Psoas muscle (tissue), 7 donors: ENCODE measurements at regions not wholly inside any gene's neighbourhood (a gene's known extent, or its start where the extent isn't known, plus 50 kb on each side); places are given as distances from the start of the nearest gene placed in this dataset.

Experiments
- ATAC-seq, 4 donors: fragments of 200-7000 bp; cut with Tn5 transposase; one replicate each; pipeline ENCODE4 v1.9.1; 2020; ENCODE audit warnings: moderate library complexity in 3 of 4, mild to moderate bottlenecking in 2 of 4
- DNase-seq, 2 donors: peaks; one replicate each; pipeline ENCODE4 v3.0.0-alpha.2; 2020
- H3K27ac ChIP-seq: fragments of 200-600 bp; one replicate; pipeline ENCODE4 v1.8.0; 2022
- H3K27me3 ChIP-seq, 3 donors: fragments of 200-600 bp in 1 of 3; one replicate each; pipeline versions ENCODE4 v1.6.1 to v1.8.0; 2013 to 2022; ENCODE audit warnings: low read length in 2 of 3, mild to moderate bottlenecking in 2 of 3, moderate library complexity in 1 of 3; ENCODE audit not compliant: insufficient read depth in 3 of 3
- H3K36me3 ChIP-seq, 2 donors: fragments of 200-600 bp in 1 of 2; one replicate each; pipeline versions ENCODE4 v1.6.1 to v1.8.0; 2013 to 2022; ENCODE audit warnings: low read depth in 1 of 2, mild to moderate bottlenecking in 1 of 2, moderate library complexity in 1 of 2; ENCODE audit not compliant: insufficient read depth in 1 of 2
- H3K4me1 ChIP-seq: fragments of 200-600 bp; one replicate; pipeline ENCODE4 v1.8.0; 2022
- H3K4me3 ChIP-seq: fragments of 200-600 bp; one replicate; pipeline ENCODE4 v1.8.0; 2022; ENCODE audit warnings: mild to moderate bottlenecking
- H3K9me3 ChIP-seq: fragments of 200-600 bp; one replicate; pipeline ENCODE4 v1.8.0; 2022
- CTCF ChIP-seq: fragments of 200-600 bp; IDR thresholded peaks from one replicate; pipeline ENCODE4 v1.8.0; 2022; ENCODE audit warnings: antibody characterized with exemption
- WGBS, 3 donors: extraction: QIAGEN DNeasy Blood & Tissue Kit; methylation state at CpG; one replicate each; pipeline versions ENCODE4 v1.1.6 to v1.1.7; 2013; 5-methylcytosine and 5-hydroxymethylcytosine counted together
- intact Hi-C, 2 donors: fragments of 100-400 bp; cut with DNase I; formaldehyde crosslinking; loops; one replicate each; pipeline versions ENCODE4 v1.11.0 to v1.14.2; 2022
- donor health status: healthy with polysubstance abuse.
- donor health status: DM: no; HTN: no; CAD: no; lungs with moderate emphysema.
- donor health status: Bipolar disorder and iron deficiency.
- donor health status: healthy.
- donor health status: DM: yes; HTN: yes; CAD: no.
- donor health status: DM: no; HTN: no; CAD: no.
- donor health status: DM: yes; HTN: yes; CAD: no.

- DNase-seq (no peak), ATAC-seq (no peak)
- peaks cover 4% of the 10 kb centered on the region for H3K4me1 ChIP-seq
- no peaks in the 10 kb centered on the region for H3K9me3 ChIP-seq
- 77 to 80% (median 78%) methylated on average over 12 of the region's 12 CpGs for WGBS, 3 donors
- no peaks in the 10 kb centered on the region for H3K27me3 ChIP-seq
- TF ChIP-seq CTCF, result no peak
- no peak overlapping the region for H3K27ac ChIP-seq
- intact Hi-C loops, result no loop called here
- no peaks in the 10 kb centered on the region for H3K36me3 ChIP-seq
- H3K4me3 ChIP-seq, result no peak overlapping the region
Measured at GRCh38 chr10:3419719-3420495, 247.3 kb upstream of the PITRM1 start.

GRCh38 chr10:3418926-3419325, 246.3 kb upstream of the PITRM1 start:
- no peak for ATAC-seq
- H3K9me3 ChIP-seq, result no peaks in the 10 kb centered on the region
- no peak overlapping the region for H3K4me3 ChIP-seq
- no peak overlapping the region for H3K27ac ChIP-seq
- intact Hi-C loops, result no loop called here
- no peaks in the 10 kb centered on the region for H3K4me1 ChIP-seq
- DNase-seq, result no peak
- no peak for TF ChIP-seq CTCF
- no peaks in the 10 kb centered on the region for H3K36me3 ChIP-seq
- WGBS, 3 donors, result 74 to 87% (median 75%) methylated on average over 12 of the region's 12 CpGs
- no peaks in the 10 kb centered on the region for H3K27me3 ChIP-seq

GRCh38 chr10:3418041-3418754, 245.6 kb upstream of the PITRM1 start:
- no peaks in the 10 kb centered on the region for H3K9me3 ChIP-seq
- H3K27me3 ChIP-seq, result no peaks in the 10 kb centered on the region
- 82 to 85% (median 85%) methylated on average over 13 of the region's 13 CpGs for WGBS, 3 donors
- intact Hi-C loops, result no loop called here
- H3K36me3 ChIP-seq, result no peaks in the 10 kb centered on the region
- no peak overlapping the region for H3K4me3 ChIP-seq
- no peak overlapping the region for H3K27ac ChIP-seq
- TF ChIP-seq CTCF, result no peak
- ATAC-seq (no peak), DNase-seq (no peak)
- H3K4me1 ChIP-seq, result no peaks in the 10 kb centered on the region

GRCh38 chr10:3417096-3417495, 244.5 kb upstream of the PITRM1 start:
- no peak for ATAC-seq
- no peak for DNase-seq
- intact Hi-C loops, result no loop called here
- Histone ChIP-seq H3K36me3 (no peaks in the 10 kb centered on the region), H3K4me3 (no peak overlapping the region), H3K9me3 (no peaks in the 10 kb centered on the region), H3K27me3 (no peaks in the 10 kb centered on the region), H3K27ac (no peak overlapping the region), H3K4me1 (no peaks in the 10 kb centered on the region)
- 87 to 94% (median 88%) methylated on average over 9 of the region's 9 CpGs for WGBS, 3 donors
- no peak for TF ChIP-seq CTCF
